ENCODE measurements at regions not wholly inside any gene's neighbourhood (a gene's known extent, or its start where the extent isn't known, plus 50 kb on each side); places are given as distances from the start of the nearest gene placed in this dataset.
"Not testable (repeated sequence)": the region's sequence is repeated elsewhere in the genome, so short reads cannot be mapped to it uniquely, and the experiment has no call there.

DNA sequence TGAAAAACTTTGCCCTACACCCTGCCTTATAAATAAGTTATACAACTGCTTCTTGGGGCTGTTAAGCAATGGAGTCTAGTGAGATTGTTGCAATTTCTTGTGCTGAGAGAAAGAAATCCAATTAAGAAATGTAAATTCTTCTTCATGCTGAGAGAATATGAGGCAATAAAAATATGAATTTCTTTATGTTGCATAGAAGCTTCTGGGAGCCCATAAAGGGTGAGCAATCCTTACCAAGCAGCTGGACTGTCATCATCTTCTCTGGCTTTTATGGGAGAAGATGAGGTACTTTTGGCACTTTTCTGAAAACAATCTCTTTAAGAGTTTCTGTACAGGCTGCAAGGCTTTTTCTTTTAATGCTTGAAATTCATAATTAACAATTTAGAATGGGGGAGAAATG, 204.3 kb downstream of the DMRTA1 start:
- DNase-seq = no peak

DNA sequence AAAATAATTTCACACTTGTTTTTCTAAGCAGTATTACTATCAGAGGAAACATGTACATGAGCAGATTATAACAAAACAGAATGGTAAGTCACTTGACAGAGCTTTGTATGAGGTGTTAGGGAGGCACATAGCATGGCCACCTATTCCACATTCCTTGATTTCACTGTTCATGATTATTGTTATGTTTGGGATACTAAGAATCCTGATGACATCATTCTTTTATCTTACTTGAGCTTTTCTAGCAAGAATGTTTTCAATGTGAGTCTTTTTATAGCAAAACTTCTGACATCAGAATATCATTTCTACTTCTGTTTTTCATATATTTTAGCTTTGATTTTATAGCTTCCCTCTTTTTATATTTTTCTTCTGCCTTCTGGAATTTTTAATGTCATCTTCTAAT, 208.2 kb downstream of the DMRTA1 start:
- DNase-seq = no peak

DNA sequence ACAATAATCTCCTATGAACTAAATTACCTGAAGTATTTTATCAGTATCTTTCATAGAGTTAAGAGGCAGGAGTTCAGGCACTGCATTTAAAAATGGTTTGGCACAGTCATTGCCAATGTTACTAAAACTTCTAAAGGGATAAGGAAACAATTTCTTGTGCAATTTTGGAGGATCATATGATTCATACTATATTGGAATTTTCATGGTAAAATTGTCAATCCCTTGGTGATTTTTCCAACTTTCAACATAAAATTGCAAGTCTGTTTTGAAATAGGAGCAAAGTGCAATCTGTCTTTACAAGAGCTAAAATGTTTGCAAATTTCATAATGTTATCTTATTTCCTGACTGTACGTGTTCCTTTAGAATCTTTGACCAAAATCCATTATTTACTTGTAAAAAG, 211.1 kb downstream of the DMRTA1 start:
- DNase-seq = no peak

DNA sequence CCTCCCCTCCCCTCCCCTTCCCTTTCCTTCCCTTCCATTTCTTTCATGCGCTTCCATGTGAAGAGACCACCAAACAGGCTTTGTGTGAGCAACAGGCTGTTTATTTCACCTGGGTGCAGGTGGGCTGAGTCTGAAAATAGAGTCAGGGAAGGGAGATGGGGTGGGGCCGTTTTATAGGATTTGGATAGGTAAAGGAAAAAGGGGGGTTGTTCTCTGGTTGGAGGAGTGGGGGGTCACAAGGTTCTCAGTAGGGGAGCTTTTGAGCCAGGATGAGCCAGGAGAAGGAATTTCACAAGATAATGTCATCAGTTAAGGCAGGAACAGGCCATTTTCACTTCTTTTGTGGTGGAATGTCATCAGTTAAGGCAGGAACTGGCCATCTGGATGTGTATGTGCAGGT, 211.9 kb downstream of the DMRTA1 start:
- DNase-seq = not testable (repeated sequence)

DNA sequence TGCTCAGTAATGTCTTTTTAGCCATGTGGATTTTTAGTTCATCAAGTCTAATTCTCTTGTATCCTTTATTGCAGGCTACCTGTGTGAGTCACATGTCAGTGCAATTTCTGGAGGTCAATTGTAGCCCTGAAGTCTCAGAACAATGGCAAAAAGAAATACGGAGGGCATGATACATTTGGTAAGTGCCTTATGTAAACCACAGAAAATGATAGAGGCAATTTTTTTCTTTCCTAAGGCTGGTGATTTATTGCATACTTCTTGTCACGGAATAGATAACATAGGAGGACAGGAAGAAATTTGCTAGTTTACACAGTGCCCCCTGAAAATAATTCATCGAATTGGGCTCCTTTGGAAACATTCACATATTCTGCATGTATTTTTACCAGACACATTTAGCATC, 235.9 kb downstream of the DMRTA1 start:
- no peak for DNase-seq

DNA sequence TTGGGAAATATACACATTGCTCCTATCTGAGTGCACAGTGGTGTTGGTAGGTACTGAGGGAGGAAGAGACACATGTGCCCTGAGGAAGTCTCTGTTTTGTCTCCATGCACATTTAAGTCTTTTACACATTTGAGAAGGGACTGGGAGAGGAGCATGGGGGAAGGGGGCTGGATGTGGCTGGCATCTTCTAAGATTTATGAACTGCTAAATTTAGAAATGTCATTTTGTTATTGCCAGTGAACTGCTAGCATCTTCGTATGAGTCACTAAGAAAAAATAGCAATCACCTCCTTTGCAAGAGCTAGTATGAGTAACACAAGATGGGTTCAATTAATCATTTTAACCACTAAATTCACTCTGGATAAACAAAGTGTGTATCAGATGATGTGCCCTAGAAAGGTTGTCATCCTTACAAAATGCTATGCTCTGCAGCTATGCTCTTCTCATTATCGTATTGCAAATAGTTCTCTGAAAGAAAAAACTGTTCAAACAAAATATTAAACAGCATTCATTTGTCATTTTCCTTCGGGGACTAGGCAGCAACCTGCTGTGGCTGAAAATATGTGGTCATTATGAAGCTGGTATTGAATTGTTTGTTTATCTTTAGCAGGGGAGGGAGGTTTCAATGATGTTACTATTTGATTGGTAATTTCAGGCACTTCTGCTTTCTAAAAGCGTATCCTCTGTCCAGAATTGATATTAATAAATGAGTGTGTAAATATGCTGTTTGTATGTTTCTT, 236.5 kb downstream of the DMRTA1 start:
- DNase-seq = no peak

DNA sequence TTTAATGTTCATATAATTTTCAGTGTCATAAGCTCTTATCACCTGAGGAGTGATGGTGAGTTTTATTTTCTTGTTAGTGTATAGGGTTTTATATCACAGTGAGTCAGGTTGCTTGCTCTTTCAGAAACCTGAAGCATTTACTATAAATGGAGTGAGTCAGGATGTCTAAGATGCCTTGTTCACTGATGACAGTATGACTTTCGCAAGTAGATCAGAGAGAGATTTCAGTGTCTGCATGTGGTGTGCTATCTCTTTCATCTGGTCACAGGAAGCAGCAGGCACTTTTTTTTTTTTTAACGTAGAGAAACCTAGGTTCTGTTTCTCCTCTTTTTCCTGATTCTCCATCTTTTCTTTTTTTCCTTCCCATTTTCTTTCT, 237.1 kb downstream of the DMRTA1 start:
- DNase-seq = no peak

DNA sequence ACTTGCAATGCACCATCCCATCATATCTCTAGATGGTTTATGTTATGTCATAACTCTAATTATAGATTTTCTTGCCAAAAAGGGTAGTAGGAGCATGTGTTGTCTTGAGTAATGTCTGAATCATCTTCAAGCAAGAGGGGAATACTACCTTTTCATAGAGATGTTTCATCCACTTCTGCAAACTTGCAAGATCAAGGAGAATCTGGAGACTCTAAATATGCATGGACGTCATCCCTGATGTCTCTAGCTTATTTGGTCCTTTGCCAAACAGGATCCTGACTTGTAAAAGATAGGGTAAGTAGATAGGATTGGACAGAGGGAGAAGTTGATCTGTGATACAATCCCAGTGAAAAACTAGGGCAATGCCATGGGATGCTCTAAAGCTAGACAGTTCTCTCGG, 246.5 kb downstream of the DMRTA1 start:
- no peak for DNase-seq

DNA sequence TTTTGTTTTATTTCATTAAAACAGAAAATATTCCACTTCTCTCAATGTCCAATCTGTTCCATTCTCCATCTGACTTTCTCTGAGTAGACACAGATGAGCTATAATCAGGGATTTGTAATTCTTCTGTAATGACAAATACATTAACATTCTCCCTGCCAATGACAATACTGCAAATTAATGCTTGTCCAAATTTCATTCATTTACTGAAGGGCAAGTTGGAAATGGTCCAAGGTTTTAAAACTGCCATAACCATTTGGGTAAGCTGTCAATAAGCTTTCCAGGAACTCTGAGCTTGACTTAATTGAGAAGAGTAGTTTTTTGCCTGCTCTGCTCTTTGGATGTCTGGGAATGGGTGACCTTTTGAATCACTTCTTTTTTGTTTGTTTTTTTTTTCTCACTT, 253.5 kb downstream of the DMRTA1 start:
- no peak for DNase-seq

DNA sequence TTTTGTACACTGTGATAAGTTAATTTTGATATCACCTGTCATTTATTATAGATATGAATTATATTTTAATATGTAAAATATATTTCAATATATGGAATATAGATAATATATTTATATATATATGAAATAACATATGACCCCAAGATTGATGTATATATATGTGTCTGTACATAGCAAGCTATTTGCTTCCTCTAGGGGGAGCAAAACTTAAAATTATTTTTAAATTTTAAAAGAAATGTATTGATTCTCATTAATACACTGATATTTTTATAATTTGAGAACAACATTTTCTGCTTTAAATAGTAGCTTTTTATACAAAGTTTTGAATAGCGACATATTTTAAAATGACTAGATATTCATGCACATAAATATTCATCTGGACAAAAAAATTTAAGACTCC, 272.0 kb downstream of the DMRTA1 start:
- DNase-seq = no peak

DNA sequence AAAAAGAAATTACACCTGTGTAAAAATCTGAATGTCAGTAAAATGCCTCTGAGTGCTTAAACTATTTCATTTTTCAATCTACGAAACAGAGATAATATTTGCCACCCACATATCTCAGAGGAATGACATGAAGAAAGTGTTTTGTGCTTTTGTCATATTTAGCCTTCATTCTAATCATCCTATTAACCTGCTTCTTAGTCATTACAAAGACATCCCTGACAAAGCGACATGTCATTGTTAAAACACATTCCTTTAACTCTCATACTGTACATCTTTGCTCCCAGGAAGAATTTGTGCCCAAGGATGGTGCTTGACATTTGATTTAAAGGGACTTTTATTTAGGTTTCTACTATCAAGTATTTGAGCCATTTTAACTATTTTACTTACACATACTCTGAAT, 275.9 kb downstream of the DMRTA1 start:
- no peak for DNase-seq

DNA sequence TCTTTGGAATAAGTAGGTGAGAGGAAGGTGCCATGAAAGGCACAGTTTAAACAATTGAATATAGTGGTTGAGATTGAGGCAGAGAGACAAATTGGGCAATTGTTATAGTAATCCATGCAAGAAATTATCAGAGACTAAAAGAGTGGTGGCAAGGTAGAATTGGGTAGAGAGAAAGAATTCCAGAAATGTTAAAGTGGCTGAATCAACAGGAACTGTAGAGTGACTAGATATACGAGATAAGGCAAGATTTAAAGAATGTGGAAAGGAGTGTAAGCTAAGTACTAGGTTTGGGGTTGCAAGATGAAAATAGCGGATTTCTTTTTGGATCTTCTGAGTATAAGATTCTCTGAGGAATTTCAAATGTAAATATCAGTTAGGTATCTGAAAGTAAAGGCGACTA, 285.2 kb downstream of the DMRTA1 start:
- DNase-seq = no peak

DNA sequence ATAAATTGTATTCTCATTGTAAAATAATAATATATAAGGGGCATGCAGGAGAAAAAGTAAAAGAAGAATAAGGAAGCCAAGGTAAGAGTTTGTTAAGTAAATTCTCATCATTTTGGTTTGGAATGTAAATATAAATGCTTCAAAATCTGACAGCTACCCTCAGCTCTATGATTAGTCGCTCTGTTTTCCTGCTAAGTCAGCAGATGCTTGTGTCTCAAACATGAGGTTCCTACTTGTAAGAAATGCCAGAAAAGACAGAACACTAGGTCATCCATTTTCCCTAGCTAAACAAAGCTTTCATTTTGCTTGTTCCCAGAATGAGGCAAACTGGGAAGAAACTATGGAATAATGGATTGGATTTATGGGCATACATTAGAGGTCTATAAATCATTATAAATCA, 293.1 kb downstream of the DMRTA1 start:
- DNase-seq = no peak

DNA sequence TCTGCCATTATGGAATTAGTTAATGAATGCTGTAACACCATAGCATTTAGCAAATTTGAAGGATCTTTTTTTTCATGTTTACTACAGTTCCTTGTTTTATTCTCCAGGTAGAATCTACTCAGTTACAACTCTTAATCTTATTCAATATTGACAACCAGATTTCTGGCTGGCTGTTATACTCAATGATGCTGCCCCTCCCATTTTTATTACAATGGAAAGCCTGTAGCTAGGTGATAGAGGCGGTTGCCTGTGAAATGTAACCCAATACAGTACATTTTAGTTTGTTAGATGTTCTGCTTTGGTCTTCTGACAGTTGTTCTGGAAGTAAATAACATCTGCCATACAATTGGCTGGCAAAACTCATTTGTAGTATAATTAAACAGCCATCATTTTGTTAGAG, 294.2 kb downstream of the DMRTA1 start:
- DNase-seq = no peak

DNA sequence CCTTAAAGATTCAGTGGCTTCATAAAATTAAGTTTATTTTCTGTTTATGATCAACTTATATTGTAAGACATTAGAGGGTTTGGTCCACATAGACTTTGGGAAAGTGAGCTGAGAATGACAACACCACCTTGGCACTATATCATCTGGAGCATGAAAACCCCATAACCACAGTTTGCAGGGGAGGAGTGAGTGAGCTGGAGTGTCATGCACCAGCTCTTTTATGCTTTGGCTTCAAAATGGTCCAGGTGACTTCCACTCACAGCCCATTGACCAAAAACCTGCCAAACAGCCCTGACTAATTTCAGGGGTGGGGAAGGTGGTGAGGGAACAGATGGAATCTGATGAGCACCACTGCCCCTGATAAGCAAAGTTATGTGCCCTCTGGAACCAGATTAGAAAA, 295.8 kb downstream of the DMRTA1 start:
- no peak for DNase-seq

DNA sequence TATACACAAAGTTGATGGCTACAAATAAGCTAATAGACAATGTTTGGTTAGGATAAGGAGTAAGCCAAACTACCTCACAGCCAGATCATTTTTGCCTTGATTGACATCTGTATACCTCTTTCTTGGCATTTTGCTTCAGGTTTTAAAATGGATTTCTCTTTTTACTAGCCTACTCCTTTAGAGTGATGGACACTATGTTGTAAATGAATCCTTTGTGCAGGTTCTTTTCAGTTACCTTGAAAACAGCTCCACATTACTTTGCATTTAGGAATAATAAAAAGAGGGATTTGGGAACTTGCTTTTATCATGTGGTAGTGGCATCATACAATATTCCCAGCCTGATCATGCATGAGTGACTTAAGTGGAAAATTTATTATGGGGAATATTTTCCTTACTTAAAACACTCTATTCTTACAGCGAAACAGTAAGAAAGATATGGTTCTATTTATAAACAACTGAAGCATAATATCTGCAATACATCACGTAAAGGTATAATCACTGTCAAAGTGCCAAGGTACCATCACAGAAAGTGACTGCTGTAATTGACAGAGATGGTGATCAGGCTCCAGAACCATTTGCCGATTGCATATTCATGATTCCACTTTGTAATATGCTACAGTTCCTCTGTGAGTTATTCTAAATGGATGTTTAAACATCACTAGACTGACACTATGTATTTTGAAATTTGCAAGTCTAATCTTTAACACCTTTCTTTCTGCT, 327.0 kb downstream of the DMRTA1 start:
- DNase-seq = no peak

DNA sequence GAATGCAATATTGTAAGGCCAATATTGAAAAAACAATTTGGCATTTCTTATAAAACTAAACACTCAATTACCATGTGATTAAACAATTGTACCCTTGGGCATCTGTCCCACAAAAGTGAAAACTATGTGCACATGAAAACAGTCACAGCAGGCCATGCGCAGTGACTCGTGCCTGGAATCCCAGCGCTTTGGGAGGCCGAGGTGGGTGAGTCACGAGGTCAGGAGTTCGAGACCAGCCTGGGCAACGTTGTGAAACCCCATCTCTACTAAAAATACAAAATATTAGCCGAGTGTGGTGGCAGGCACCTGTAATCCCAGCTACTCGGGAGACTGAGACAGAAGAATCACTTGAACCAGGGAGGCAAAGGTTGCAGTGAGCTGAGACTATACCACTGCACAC, 343.7 kb downstream of the DMRTA1 start:
- DNase-seq = no peak

DNA sequence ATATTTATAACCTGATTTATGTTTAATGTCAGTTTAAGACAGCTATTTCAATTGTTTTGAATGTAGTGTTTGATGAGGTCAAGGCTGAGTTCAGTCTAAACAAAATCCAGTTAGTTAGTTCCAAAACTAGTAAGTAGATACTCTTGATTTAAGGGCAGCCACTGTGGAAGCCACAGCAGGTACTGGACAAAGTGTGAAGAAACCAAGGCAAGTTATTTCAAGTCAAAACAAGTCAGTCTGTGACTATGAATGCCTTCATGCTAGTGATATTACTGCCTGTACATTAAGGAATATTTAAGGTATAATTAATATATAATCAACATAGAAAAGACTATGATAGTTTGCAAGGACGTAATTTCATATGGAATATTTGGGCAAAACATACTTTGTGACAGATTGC, 362.3 kb downstream of the DMRTA1 start:
- no peak for DNase-seq

DNA sequence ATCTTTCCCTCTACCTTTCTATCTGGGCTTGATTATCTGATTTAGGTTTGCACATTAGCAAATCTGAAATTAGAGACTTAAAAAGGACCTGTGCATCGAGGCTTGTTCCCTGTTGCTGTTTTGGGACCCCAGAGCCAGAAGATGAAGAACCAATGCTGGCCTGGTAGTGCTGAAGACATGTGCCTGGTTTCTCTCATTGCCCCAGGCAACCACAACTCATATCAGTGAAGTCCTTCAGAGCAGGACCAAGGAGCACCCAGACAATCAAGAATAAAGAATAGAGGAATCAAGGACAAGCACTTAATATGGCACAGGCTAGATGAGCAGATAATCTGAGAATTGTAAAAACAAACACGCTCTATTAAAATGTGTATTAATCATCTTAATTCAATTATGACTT, 362.7 kb downstream of the DMRTA1 start:
- DNase-seq = no peak

DNA sequence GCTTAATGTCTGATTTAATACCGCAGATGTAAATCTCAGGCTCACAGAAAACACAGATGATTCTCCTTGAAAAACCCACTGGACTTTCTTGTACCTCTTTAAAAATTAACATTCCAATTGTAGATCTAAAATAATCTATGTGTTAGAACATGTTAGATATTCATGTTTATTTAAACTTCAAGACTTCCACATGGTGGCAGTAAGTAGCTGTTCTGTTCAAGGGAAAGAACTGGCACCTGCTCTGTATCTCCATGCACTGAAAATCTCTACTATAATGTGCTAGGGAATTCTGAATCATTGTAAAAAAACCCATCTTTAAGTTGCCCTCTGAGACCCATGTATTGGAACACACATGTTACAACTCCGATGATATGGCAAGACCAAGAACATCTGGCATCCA, 366.9 kb downstream of the DMRTA1 start:
- DNase-seq = no peak

DNA sequence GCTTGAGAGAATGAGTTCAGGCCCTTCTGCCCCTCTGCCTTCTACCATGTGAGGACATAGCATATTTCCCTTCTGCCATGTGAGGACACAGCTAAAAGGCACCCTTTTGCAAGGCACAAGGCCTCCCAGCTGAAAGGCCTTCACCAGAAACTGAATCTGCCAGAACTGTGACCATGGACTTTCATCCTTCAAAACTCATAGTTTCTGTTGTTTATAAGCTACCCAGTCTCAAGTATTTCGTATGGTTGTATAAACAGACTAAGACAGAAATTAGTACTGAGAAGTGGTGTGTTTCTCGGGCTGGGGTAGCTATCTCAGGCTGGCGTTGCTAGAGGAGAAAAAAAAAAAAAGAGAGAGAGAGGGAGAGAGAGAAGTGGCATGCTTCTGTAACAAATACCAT, 368.6 kb downstream of the DMRTA1 start:
- no peak for DNase-seq

DNA sequence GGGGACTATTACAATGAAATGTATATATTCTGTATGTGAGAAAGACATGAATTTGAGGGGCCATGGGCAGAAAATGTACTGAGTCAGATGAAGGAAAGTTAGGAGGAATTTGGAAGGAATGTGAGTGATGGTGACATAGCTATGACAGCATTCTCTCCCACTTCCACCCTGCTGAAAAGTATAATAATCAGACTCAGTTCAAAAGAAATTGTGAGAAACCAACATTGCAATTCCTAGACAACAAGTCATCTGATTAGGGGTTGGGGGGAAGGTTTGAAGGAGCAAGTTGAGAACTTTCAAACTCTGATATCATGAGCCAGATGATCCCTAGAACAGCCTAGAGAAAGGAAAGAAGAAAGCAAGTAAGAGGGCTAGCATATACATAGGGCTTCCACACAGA, 370.6 kb downstream of the DMRTA1 start:
- DNase-seq = no peak

DNA sequence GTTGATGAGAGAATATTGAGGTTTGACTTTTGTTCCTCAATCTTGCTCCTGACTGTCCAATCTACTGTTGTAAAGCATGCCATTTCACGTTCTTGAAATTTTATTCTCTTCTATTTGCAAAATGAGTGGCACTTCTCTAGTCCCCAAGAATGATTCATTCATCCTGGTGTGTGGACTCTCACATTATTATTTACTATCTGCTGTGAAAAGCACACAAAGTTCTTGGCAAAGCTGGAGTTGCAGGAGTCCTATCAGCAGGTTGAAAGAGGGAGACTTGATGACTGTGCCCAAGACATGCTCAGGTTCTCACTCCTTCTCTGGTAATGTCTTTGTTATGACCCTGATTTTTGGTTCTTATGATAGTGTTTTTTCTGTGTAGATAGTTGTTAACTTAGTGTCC, 382.6 kb downstream of the DMRTA1 start:
- no peak for DNase-seq

DNA sequence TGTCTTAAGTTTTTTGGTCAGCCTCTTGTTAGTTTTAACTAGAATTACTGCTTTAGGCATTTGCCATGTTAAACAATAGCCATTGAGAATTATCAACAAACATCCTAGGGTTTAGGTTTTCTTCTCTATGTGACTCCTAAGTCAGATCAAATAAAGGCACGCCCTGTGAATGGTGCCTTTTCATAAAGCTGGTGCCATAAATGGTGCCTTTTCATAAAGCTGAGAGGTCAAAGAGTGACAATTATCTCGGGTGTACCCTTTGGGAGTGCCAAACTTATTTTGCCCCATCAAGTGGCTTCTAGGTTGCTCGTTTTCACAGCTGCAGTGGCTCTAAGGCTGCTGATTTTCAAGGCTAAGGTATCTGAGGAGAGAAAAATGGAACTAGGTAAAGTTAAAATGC, 391.6 kb downstream of the DMRTA1 start:
- DNase-seq = no peak

DNA sequence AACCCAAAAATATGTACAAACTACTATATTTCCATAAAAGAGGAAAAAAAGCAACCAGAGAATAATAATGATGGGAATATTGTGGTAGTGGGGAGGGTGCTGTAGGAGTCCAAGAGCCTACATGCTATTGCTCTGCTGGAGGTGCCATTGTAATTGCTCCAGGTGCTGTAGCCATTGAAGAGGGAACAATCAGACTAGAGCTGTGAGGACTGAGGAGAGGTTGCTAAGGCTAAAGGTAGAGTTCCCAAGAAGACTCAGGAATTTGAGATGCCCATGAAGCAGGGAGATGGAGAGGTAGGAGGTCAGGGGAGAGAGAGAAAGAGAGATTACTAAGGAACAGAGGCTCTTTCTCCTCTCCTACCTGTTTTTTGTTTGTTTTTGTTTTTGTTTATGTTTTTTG, 394.0 kb downstream of the DMRTA1 start:
- DNase-seq = no peak
